ENCODE measurements at regions not wholly inside any gene's neighbourhood (a gene's known extent, or its start where the extent isn't known, plus 50 kb on each side); places are given as distances from the start of the nearest gene placed in this dataset.

GRCh38 chr7:46939558-46939957 is 642.4 kb downstream of the TNS3 start:
- TF ChIP-seq GATA2 (IDR thresholded peaks at IDR 0.05; ENCODE audit: low read depth, low read length) (no peak), GATA3 (IDR thresholded peaks at IDR 0.05; ENCODE audit: low read depth, low read length) (no peak)

All from SH-SY5Y (cell line).